SIG-M5 (cell line): ENCODE measurements at regions not wholly inside any gene's neighbourhood (a gene's known extent, or its start where the extent isn't known, plus 50 kb on each side); places are given as distances from the start of the nearest gene placed in this dataset.

ENCODE experiments used
- DNase-seq: peaks from one replicate; lab custom pipeline; 2025; lab: John Stamatoyannopoulos, UW

- no peak for DNase-seq
Observed at GRCh38 chr5:40413743-40414142, 266.0 kb upstream of the PTGER4 start.

- DNase-seq: no peak
Observed at GRCh38 chr5:40412771-40413170, 266.9 kb upstream of the PTGER4 start.

GRCh38 chr5:40410964-40411635, 268.6 kb upstream of the PTGER4 start:
- no peak for DNase-seq

GRCh38 chr5:40410231-40410861, 269.4 kb upstream of the PTGER4 start:
- peak; percentile 22 for DNase-seq

- DNase-seq: peak; percentile 60
Observed at GRCh38 chr5:40409601-40410000, 270.1 kb upstream of the PTGER4 start.

GRCh38 chr5:40406741-40407211, 272.9 kb upstream of the PTGER4 start:
- peak; percentile 16 for DNase-seq

- no peak for DNase-seq
Observed at GRCh38 chr5:40405996-40406740, 273.5 kb upstream of the PTGER4 start.

GRCh38 chr5:40405230-40405629, 274.5 kb upstream of the PTGER4 start:
- DNase-seq: no peak

- no peak for DNase-seq
Observed at GRCh38 chr5:40404613-40405012, 275.1 kb upstream of the PTGER4 start.

GRCh38 chr5:40402007-40402364, 277.7 kb upstream of the PTGER4 start:
- no peak for DNase-seq

- DNase-seq: no peak
Observed at GRCh38 chr5:40401284-40402006, 278.3 kb upstream of the PTGER4 start.

GRCh38 chr5:40400245-40400644, 279.5 kb upstream of the PTGER4 start:
- no peak for DNase-seq

- DNase-seq: no peak
Observed at GRCh38 chr5:40399349-40399748, 280.4 kb upstream of the PTGER4 start.

GRCh38 chr5:40397976-40398375, 281.7 kb upstream of the PTGER4 start:
- DNase-seq: no peak

- DNase-seq: no peak
Observed at GRCh38 chr5:40397091-40397490, 282.6 kb upstream of the PTGER4 start.

- no peak for DNase-seq
Observed at GRCh38 chr5:40396317-40396716, 283.4 kb upstream of the PTGER4 start.

GRCh38 chr5:40395251-40395650, 284.5 kb upstream of the PTGER4 start:
- DNase-seq: no peak

- DNase-seq: no peak
Observed at GRCh38 chr5:40394698-40395097, 285.0 kb upstream of the PTGER4 start.

- DNase-seq: no peak
Observed at GRCh38 chr5:40391642-40392041, 288.1 kb upstream of the PTGER4 start.

- DNase-seq: no peak
Observed at GRCh38 chr5:40390281-40391149, 289.2 kb upstream of the PTGER4 start.

GRCh38 chr5:40389591-40389990, 290.1 kb upstream of the PTGER4 start:
- no peak for DNase-seq
